ENCODE measurements at regions not wholly inside any gene's neighbourhood (a gene's known extent, or its start where the extent isn't known, plus 50 kb on each side); places are given as distances from the start of the nearest gene placed in this dataset.

DNA sequence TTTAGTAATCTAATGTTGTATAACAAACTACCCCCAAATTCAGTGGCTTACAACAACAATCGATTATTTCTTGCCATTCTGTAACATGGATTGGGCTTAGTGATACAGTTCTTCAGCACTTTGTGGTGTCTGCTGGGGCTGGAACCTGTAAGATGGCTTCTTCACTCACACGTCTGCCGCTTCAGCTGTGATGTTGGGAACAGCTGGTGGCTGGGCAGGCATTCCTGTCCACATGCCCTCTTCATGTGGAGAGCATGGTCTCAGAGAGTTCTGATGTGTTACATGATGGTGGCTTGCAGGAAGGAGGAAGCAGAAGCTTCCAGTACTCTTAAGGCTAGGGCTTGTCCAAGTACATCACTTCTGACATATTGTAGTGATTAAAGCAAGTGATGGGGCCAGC is 276.9 kb downstream of the PTBP2 start:
- DNase-seq, result no peak

GRCh38 chr1:96999191-96999590 is 277.6 kb downstream of the PTBP2 start:
- no peak for DNase-seq

GRCh38 chr1:97004054-97004453 is 282.5 kb downstream of the PTBP2 start:
- no peak for DNase-seq

DNA sequence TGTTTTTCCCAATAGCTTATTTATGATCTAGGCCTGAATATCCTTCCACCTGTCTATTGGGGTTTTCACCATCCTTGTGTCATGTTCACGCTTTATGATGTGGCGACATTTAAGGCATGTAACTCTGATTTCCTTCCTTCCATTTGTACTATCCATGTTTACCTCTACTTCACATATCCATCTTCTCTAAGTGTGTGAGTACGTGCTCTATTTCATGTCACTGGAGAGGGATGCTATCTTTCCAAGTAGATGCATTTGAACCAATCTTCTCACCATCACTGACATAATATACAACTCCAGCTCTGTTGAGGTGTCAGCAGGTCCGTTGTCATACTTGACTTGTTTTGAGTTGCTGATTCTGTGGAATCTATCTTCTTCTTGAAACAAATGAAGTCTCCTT is 283.2 kb downstream of the PTBP2 start:
- DNase-seq, result no peak

- DNase-seq, result no peak
Observed at GRCh38 chr1:97006044-97006661, 284.6 kb downstream of the PTBP2 start.

- DNase-seq, result no peak
Observed at GRCh38 chr1:97007840-97008604, 286.4 kb downstream of the PTBP2 start.

GRCh38 chr1:97010566-97011264 is 289.1 kb downstream of the PTBP2 start:
- DNase-seq, result no peak

DNA sequence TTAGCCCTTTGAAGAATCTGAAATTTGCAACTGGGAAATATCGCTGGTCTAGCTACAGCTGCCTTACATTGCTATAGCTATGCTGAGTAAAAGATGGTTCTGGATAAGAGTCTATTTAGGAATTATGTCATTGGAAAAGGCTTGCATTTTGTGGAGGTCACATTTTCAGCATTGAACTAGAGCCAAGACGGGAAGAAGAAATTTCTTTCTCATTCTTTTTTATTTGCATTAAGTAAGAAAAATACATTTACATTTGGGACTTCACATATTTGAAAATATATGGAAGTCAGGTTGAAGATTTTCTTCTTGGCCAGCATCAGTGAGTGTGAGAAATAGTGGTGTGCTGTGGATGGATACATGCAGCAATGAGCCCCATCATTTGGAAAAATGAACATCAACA is 291.6 kb downstream of the PTBP2 start:
- no peak for DNase-seq

GRCh38 chr1:97013941-97014340 is 292.4 kb downstream of the PTBP2 start:
- DNase-seq, result no peak

DNA sequence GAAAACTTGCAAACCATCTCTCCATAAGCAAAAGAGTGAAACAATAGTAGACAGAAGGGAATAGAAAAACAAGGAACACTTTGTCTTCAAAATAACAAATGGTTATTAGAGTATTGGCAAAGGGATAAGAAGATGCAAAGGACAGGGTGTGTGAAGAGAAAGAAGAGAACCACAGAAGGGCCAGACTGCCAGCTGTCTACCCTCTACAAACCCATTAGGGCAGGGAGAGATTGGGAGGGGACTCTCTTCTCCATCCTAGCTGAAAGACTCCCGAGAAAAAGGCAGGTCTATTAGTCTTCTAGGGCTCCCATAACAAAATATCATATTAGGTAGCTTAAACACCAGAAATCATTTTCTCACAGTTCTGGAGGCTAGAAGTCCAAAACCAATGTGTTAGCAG is 292.8 kb downstream of the PTBP2 start:
- no peak for DNase-seq

DNA sequence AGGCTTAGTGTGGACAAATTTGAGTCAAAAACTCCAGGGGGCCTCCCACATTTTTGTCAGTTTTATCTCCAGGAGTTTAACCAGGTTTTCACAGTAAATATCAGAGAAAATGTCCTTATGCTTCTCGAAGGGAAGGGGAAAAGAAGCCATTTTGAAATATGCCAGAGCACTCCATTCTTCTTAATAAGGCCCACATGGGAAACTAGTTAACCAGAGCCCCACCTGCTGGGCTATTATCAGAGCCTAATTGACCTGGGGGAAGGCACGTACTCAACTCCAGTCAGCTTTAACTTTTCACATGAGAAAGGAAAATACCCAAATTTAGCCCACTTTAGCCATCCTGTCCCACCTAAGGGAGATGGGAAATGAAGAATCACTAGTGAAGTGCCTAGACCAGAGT is 296.3 kb downstream of the PTBP2 start:
- DNase-seq, result no peak
